Neural cell (in vitro differentiated cells): ENCODE measurements at regions not wholly inside any gene's neighbourhood (a gene's known extent, or its start where the extent isn't known, plus 50 kb on each side); places are given as distances from the start of the nearest gene placed in this dataset.

Source experiments
- H2AFZ ChIP-seq: fragments of 200-600, 300-800 bp; sonication (generic), shearing (Covaris generic); 2 replicates; pipeline ENCODE4 v1.6.0; 2014; ENCODE audit warnings: low read depth, mild to moderate bottlenecking, antibody characterized with exemption, low read length, moderate library complexity
- H3F3A ChIP-seq: fragments of 200-600 bp; shearing (Covaris generic); 2 replicates; pipeline ENCODE4 v1.6.1; 2016; ENCODE audit warnings: mild to moderate bottlenecking, moderate library complexity, mixed read lengths, antibody characterized with exemption, low read length; ENCODE audit not compliant: insufficient read depth, poor library complexity, severe bottlenecking
- H3K27ac ChIP-seq: fragments of 200-600, 300-800 bp; sonication (generic), shearing (Covaris generic); 2 replicates; pipeline ENCODE4 v1.5.1; 2014; ENCODE audit warnings: mild to moderate bottlenecking, low read length, moderate library complexity
- H3K27me3 ChIP-seq: fragments of 300-800, 200-600 bp; sonication (generic), shearing (Covaris generic); 2 replicates; pipeline ENCODE4 v1.6.0; 2014; ENCODE audit warnings: mild to moderate bottlenecking, low read depth, low read length, moderate library complexity; ENCODE audit not compliant: insufficient read depth
- H3K36me3 ChIP-seq: fragments of 300-800, 200-600 bp; sonication (generic), shearing (Covaris generic); 2 replicates; pipeline ENCODE4 v1.5.1; 2014; ENCODE audit warnings: mild to moderate bottlenecking, antibody characterized with exemption, low read length, moderate library complexity; ENCODE audit not compliant: insufficient read depth
- H3K4me2 ChIP-seq: fragments of 300-800, 200-600 bp; sonication (generic), shearing (Covaris generic); 2 replicates; pipeline ENCODE4 v1.6.0; 2014; ENCODE audit warnings: mild to moderate bottlenecking, low read length
- H3K4me3 ChIP-seq: fragments of 300-800, 200-600 bp; sonication (generic), shearing (Covaris generic); 2 replicates; pipeline ENCODE4 v1.5.1; 2014; ENCODE audit warnings: mild to moderate bottlenecking, low read length, moderate library complexity
- H3K79me2 ChIP-seq: fragments of 200-600 bp; shearing (Covaris generic); replicated peaks from 2 replicates; pipeline ENCODE4 v1.6.0; 2014; ENCODE audit warnings: mild to moderate bottlenecking, low read length, moderate library complexity; ENCODE audit not compliant: insufficient read depth
- H3K9ac ChIP-seq: fragments of 300-800, 200-600 bp; sonication (generic), shearing (Covaris generic); 2 replicates; pipeline ENCODE4 v1.6.1; 2016; ENCODE audit warnings: mild to moderate bottlenecking, low read length, mixed read lengths
- H3K9me2 ChIP-seq: fragments of 200-600 bp; shearing (Covaris generic); 2 replicates; pipeline ENCODE4 v1.6.1; 2016; ENCODE audit warnings: mild to moderate bottlenecking, low read length, mixed read lengths; ENCODE audit not compliant: insufficient read depth
- H3K9me3 ChIP-seq: fragments of 200-600, 300-800 bp; sonication (generic), shearing (Covaris generic); 2 replicates; pipeline ENCODE4 v1.6.1; 2016; ENCODE audit warnings: mild to moderate bottlenecking, mixed run types, low read length, moderate library complexity, mixed read lengths
- H4K20me1 ChIP-seq: fragments of 200-600 bp; shearing (Covaris generic); 2 replicates; pipeline ENCODE4 v1.6.1; 2016; ENCODE audit warnings: mild to moderate bottlenecking, mixed run types; ENCODE audit not compliant: insufficient read depth
- CTCF ChIP-seq: fragments of 450-650 bp; IDR thresholded peaks from 2 replicates; pipeline ENCODE4 v1.5.1; 2014; ENCODE audit warnings: antibody characterized with exemption, mild to moderate bottlenecking, moderate library complexity; ENCODE audit not compliant: poor library complexity, severe bottlenecking
- EP300 ChIP-seq: fragments of 450-650 bp; conservative IDR thresholded peaks from 2 replicates; pipeline ENCODE4 v1.6.1; 2014; ENCODE audit warnings: antibody characterized with exemption, mild to moderate bottlenecking, moderate library complexity; ENCODE audit not compliant: poor library complexity, severe bottlenecking
- EZH2 ChIP-seq: fragments of 200-600, 300-800 bp; shearing (Covaris generic), sonication (generic); IDR thresholded peaks from 2 replicates; pipeline ENCODE4 v1.6.1; 2014; ENCODE audit warnings: antibody characterized with exemption, low read length, borderline replicate concordance, mild to moderate bottlenecking; ENCODE audit not compliant: insufficient read depth, poor library complexity, severe bottlenecking
- MXI1 ChIP-seq: fragments of 450-650 bp; conservative IDR thresholded peaks from 2 replicates; pipeline ENCODE4 v1.6.1; 2014; ENCODE audit warnings: antibody characterized with exemption, mild to moderate bottlenecking; ENCODE audit not compliant: poor library complexity, severe bottlenecking
- POLR2AphosphoS5 ChIP-seq: IDR thresholded peaks from 2 replicates; pipeline ENCODE4 v1.6.1; 2012
- RAD21 ChIP-seq: fragments of 450-650 bp; conservative IDR thresholded peaks from 2 replicates; pipeline ENCODE4 v1.6.1; 2014; ENCODE audit warnings: antibody characterized with exemption, mild to moderate bottlenecking, moderate library complexity
- SMC3 ChIP-seq: fragments of 450-650 bp; conservative IDR thresholded peaks from 2 replicates; pipeline ENCODE4 v1.6.1; 2014; ENCODE audit warnings: antibody characterized with exemption, mild to moderate bottlenecking, moderate library complexity; ENCODE audit not compliant: poor library complexity
- TAF1 ChIP-seq: IDR thresholded peaks from 2 replicates; pipeline ENCODE4 v1.6.1; 2012; ENCODE audit warnings: low read depth
- TF ChIP-seq, protein P1 (sequence below): IDR thresholded peaks from 2 replicates; pipeline ENCODE4 v1.6.1; 2012; ENCODE audit warnings: borderline replicate concordance

DNA sequence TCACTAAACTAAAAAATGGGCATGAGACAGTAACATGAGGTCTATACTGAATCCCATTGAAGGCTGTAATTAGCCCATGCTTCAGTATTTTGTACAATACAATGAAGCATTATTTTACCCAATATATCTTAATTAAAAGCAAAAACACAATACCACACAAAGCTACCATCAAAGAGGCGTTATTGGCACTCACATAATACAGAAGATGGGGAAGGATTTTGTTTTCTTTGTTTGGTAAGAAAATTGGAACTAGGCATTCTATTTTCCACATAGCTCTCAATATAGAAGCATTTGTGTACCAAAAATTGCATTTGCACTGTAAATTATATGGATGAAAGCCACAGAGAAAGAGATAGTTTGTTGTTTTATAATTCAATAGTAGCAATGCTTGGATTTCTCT, 761.0 kb downstream of the EFNA5 start:
- H2AFZ ChIP-seq, result no peak overlapping the region
- no peaks in the 10 kb centered on the region for H3K9me2 ChIP-seq
- no peak overlapping the region for H3K4me2 ChIP-seq
- TF ChIP-seq MXI1 (no peak), SMC3 (no peak), POLR2AphosphoS5 (no peak), EZH2 (no peak), RAD21 (no peak), EP300 (no peak), CTCF (no peak), TAF1 (no peak)
- TF ChIP-seq, protein P1, sequence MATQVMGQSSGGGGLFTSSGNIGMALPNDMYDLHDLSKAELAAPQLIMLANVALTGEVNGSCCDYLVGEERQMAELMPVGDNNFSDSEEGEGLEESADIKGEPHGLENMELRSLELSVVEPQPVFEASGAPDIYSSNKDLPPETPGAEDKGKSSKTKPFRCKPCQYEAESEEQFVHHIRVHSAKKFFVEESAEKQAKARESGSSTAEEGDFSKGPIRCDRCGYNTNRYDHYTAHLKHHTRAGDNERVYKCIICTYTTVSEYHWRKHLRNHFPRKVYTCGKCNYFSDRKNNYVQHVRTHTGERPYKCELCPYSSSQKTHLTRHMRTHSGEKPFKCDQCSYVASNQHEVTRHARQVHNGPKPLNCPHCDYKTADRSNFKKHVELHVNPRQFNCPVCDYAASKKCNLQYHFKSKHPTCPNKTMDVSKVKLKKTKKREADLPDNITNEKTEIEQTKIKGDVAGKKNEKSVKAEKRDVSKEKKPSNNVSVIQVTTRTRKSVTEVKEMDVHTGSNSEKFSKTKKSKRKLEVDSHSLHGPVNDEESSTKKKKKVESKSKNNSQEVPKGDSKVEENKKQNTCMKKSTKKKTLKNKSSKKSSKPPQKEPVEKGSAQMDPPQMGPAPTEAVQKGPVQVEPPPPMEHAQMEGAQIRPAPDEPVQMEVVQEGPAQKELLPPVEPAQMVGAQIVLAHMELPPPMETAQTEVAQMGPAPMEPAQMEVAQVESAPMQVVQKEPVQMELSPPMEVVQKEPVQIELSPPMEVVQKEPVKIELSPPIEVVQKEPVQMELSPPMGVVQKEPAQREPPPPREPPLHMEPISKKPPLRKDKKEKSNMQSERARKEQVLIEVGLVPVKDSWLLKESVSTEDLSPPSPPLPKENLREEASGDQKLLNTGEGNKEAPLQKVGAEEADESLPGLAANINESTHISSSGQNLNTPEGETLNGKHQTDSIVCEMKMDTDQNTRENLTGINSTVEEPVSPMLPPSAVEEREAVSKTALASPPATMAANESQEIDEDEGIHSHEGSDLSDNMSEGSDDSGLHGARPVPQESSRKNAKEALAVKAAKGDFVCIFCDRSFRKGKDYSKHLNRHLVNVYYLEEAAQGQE, result no peak
- H3F3A ChIP-seq, result no peaks in the 10 kb centered on the region
- no peaks in the 10 kb centered on the region for H4K20me1 ChIP-seq
- H3K9me3 ChIP-seq, result no peaks in the 10 kb centered on the region
- H3K36me3 ChIP-seq, result no peaks in the 10 kb centered on the region
- no peaks in the 10 kb centered on the region for H3K79me2 ChIP-seq
- H3K27me3 ChIP-seq, result no peaks in the 10 kb centered on the region
- no peak overlapping the region for H3K4me3 ChIP-seq
- H3K9ac ChIP-seq, result no peak overlapping the region
- no peak overlapping the region for H3K27ac ChIP-seq

DNA sequence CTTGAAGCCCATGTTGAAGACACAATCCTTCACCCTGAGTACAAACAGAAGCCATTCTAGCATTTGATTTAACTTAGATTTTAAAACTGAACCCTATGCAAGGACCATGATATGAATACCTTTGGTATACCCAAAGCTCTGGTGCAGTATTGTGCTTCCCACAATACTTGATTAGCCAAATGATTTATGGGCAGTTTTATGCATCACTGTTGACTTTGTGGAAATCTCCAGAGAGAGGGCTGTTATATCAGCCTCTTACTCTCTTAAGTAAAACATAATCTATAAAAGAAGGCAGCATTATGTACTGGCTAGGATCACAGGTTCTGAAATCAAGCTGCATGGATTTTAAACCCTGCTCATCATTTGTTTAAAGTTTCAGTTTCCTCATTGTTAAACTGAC, 762.8 kb downstream of the EFNA5 start:
- Histone ChIP-seq H3K36me3 (no peaks in the 10 kb centered on the region), H2AFZ (no peak overlapping the region), H3K4me2 (no peak overlapping the region), H3K9me2 (no peaks in the 10 kb centered on the region), H3K4me3 (no peak overlapping the region), H3K27me3 (no peaks in the 10 kb centered on the region), H3K79me2 (no peaks in the 10 kb centered on the region), H3F3A (no peaks in the 10 kb centered on the region), H3K9ac (no peak overlapping the region), H3K27ac (no peak overlapping the region), H3K9me3 (no peaks in the 10 kb centered on the region), H4K20me1 (no peaks in the 10 kb centered on the region)
- TF ChIP-seq SMC3 (no peak), CTCF (no peak), MXI1 (no peak), TAF1 (no peak), EZH2 (no peak), POLR2AphosphoS5 (no peak), EP300 (no peak), RAD21 (no peak)
- TF ChIP-seq, protein P1, result no peak
